ENCODE measurements at regions not wholly inside any gene's neighbourhood (a gene's known extent, or its start where the extent isn't known, plus 50 kb on each side); places are given as distances from the start of the nearest gene placed in this dataset.

DNA sequence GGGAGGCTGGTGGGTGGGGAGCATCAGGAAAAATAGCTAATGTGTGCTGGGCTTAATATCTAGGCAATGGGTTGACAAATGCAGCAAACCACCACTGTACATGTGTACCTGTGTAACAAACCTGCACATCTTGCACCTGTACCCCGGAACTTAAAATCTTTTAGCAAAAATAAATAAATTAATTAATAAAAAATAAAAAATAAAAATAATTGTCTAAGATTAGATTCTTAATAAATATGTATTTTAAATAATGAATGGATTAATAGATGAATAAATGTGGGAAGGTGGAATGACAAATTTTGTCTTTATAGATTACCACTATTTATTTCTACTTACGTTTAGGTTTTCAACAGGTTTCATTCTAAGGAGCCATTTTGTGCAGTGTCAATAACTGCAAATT is 563.5 kb upstream of the B3GALT2 start:
- DNase-seq (ENCODE audit: extremely low read depth, low read depth), result no peak

DNA sequence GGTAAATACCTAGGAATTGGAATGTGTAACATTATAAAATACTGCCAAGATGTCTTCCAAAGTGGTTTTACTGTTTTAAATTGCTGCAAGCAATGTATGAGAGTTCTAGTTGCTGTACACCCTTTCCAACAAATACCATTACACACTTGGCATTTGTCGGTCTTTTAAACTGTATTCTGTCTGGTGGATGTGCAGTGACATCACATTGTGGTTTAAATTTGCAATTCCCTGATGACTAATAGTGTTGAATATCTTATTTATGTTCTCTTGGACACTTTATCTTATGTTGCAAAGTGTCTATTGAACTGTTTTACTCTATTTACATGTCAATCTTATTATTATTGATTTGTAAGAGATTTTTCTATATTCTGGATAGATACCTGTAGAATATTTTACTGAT is 561.2 kb upstream of the B3GALT2 start:
- no peak for DNase-seq (ENCODE audit: extremely low read depth, low read depth)

GRCh38 chr1:193741228-193741627 is 554.8 kb upstream of the B3GALT2 start:
- DNase-seq (ENCODE audit: extremely low read depth, low read depth), result no peak

DNA sequence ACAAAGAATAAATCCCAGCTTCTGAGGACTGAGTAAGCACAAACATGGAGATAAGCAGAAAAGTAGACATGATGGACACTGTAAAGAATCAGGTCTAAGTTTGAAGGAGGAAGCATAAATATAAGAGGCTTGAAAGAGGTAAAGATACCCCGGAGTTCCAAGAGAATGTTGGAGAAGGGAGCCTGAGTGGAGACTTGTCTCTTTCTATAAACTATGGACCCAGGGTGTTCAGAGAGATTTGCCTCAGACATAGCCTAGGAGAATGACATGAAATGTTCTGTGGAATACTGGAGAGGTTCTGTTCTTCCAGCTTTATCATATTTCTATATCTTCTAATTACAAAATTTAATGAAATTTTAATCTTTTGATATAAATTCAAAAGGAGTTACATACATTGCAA is 554.3 kb upstream of the B3GALT2 start:
- DNase-seq (ENCODE audit: extremely low read depth, low read depth), result no peak

DNA sequence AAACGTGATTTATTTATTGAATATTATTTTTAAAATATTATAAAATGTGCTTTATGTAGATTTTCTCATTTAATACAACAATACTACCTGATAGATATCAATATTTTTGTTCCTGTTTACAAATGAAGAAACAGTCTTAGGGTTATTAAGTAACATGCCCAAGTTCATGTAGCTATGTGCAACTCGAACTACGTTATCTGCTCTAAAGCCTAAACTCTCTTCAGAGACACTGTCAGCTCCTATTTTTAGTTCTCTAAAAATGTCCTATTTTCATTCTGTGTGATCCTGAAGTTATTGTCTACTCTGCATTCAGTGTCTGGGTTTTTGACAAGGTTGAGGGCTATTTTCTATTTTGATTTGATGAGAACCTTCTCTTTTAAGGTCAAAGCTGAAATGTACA is 550.1 kb upstream of the B3GALT2 start:
- DNase-seq (ENCODE audit: extremely low read depth, low read depth), result no peak

DNA sequence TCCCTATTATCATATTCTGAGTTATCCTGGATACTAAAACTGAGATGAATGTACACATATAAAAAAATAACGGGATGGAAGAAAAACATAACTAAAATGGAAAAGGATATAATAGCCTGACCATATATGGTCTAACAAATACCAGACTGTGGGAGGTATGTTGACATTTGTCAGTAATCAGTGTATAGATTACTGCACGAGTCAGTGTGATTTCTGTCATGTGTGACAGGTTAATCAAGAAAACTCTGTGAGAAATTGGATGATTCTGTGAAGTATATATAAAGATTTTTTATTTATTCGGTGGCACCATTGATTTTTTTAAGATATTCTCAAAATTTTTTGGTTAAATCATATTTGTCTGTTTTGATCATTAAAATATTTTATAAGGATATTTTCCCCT is 547.3 kb upstream of the B3GALT2 start:
- DNase-seq (ENCODE audit: extremely low read depth, low read depth), result no peak

DNA sequence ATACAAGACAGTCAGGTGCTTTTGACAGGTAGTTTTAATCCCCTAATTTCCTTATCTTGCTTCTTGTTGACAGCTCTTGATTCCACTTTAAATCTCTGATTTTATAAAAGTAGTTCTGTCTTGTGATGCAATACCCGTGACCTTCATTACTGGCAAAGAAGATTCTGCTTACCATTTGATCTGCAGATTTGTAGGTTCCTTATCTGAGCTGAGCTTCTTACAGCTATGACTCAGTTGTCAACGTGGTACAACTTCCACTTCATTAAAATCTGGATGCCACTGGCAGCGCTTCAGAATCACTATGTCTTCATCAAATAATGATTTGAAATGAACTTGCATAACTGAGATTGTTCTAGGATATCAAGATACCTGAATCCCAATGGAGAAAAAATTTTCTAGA is 543.6 kb upstream of the B3GALT2 start:
- DNase-seq (ENCODE audit: extremely low read depth, low read depth), result peak; percentile 31

- DNase-seq (ENCODE audit: extremely low read depth, low read depth), result peak; percentile 63
Measured at GRCh38 chr1:193729429-193729828, 543.0 kb upstream of the B3GALT2 start.

DNA sequence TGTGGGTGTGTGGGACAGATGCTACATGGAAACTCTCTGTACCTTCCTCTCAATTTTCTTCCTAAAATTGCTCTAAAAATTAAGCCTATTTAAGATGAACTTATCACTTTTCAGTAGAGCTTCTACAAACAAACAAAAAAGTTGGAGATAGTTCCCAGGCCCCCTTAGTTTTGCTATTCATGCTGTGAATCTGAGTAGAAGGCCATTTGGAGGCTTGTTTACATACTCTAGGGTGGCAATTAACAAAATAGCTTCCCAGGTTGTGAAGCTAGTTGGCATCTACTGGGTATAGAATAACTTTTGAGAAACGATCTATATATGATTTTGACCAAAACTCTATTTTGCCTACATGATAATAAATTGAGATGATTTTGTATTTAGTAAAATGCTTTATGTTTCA is 541.4 kb upstream of the B3GALT2 start:
- no peak for DNase-seq (ENCODE audit: extremely low read depth, low read depth)

GRCh38 chr1:193726722-193727121 is 540.3 kb upstream of the B3GALT2 start:
- peak; percentile 87 for DNase-seq (ENCODE audit: extremely low read depth, low read depth)

DNA sequence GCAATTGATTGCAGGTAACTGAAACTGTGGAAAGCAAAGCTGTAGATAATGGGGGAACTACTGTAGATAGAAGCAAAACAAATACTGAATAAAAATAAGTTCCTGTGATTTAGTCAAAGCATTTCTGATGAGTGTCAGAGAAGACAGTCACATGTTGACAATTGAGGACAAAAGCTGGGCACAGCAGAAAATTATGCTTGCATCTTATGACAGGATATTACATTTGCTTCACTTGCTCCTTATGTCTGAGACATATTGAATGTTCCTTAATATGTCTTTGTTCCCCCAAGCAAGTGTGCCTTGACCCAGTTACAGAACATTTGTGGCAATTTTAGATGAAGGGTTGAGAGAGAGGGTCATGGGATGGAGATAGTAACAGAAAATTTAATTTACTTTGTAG is 526.0 kb upstream of the B3GALT2 start:
- DNase-seq (ENCODE audit: extremely low read depth, low read depth), result no peak

DNA sequence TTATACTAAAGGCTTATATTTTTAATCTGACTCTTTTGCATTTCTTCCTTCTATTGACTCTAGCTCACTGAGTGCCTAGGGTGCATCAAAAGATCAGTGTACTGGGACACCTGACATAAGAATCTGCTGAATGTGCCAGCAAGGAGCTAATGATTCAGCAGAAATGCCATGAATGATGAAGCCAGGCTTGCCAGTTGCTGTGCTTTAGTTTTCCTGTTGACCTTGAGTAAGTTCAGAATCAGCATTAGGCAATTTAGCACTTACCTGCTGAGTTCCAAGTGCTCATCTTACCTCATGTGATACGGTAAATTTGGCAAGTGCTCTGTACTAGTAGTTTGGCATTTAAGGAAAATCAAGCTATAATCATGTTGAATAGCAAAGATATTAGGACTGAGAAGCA is 523.2 kb upstream of the B3GALT2 start:
- DNase-seq (ENCODE audit: extremely low read depth, low read depth), result peak; percentile 72

DNA sequence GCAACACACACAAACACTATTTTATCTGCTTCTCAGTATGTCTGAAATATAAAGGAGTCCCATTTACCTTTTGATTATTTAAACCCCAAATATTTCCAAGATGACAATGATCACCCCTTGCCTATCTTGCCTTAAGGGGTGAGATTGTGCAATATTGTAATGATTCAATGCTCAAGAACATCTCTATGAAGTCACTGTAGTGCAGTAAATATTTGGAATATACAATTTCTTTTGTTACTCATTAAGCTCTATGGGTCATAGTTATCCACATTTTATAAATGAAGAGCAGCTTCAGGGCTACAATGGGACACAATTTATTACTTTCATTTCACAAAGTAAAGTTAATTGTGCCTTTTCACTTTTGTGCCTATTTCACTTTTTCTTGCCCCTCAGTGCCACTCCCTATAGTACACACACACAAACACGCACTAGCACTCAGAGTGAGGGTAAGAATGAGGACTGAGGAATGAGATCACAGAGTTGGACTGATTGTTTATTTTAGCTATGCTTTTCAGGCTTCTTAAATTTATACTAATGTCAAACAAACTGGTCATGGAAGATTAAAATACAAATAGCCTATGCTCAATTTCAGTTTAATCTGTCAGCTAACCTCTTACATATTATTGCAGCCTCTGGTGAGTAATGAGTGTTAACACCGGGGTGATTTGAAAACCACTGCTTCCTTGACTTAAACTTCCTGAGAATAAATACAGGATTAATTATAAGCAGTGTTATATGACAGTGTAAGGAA is 521.0 kb upstream of the B3GALT2 start:
- peak; percentile 56 for DNase-seq (ENCODE audit: extremely low read depth, low read depth)

- DNase-seq (ENCODE audit: extremely low read depth, low read depth), result no peak
Measured at GRCh38 chr1:193706766-193707165, 520.4 kb upstream of the B3GALT2 start.

GRCh38 chr1:193705554-193705981 is 519.2 kb upstream of the B3GALT2 start:
- no peak for DNase-seq (ENCODE audit: extremely low read depth, low read depth)

- no peak for DNase-seq (ENCODE audit: extremely low read depth, low read depth)
Measured at GRCh38 chr1:193703655-193704054, 517.2 kb upstream of the B3GALT2 start.

GRCh38 chr1:193703121-193703520 is 516.7 kb upstream of the B3GALT2 start:
- DNase-seq (ENCODE audit: extremely low read depth, low read depth), result no peak

- no peak for DNase-seq (ENCODE audit: extremely low read depth, low read depth)
Measured at GRCh38 chr1:193701759-193702158, 515.3 kb upstream of the B3GALT2 start.

DNA sequence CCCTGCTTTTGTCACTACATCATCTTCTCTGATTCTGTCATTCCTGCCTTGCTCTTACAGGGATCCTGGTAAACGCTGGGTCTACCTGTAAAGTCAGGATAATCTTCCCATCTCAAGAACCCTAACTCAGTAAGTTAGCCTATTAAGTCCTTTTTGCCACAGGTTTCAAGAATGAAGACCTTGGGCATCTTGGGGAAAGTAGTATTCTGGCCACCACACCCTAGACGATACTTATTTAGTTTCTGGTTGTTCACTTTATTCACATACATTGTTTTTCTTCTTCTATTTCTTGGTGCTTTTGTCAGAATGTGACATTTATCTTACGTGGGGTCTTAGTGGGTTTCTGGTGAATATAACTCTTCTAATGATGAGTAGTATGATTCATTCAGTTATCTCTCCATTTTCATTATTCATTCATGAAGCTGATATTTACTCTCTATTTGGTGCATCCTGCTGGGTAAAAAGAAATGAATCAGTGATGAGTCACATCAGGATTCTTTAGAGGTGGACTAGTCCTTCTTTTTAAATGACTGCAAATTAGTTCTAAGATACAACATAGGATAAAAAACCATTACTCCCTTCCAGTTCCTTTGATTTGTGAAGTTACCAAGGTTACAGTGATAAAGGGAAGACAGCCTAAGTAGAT is 514.4 kb upstream of the B3GALT2 start:
- peak; percentile 54 for DNase-seq (ENCODE audit: extremely low read depth, low read depth)

GRCh38 chr1:193699261-193699660 is 512.8 kb upstream of the B3GALT2 start:
- DNase-seq (ENCODE audit: extremely low read depth, low read depth), result no peak

DNA sequence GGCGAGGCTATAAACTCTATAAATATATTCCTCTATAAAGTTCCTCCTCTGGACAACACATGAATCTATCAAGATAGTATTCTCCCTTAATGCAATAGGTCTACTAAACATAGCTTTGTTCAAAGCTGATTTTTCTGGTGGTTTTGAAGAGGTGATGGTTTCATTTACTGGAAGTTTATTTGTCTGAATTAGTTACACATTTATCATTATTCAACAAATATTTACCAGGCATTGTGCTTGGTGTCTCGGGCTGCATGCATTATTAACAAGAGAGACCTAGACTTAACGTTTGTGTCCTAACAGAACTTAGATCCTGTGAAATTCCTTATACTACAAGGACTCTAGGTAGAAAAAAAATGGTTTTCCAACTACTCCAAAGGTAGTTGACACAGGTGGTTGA is 511.4 kb upstream of the B3GALT2 start:
- DNase-seq (ENCODE audit: extremely low read depth, low read depth), result no peak

GRCh38 chr1:193697115-193697762 is 510.8 kb upstream of the B3GALT2 start:
- no peak for DNase-seq (ENCODE audit: extremely low read depth, low read depth)
